SK-N-SH treated with all-trans-retinoic acid at 6 μM for 48 hours (cell line): ENCODE measurements at regions not wholly inside any gene's neighbourhood (a gene's known extent, or its start where the extent isn't known, plus 50 kb on each side); places are given as distances from the start of the nearest gene placed in this dataset.

Experiments
- ATAC-seq: fragments of 200-7000 bp; cut with Tn5 transposase; 3 replicates; pipeline ENCODE4 v1.9.1; 2020; ENCODE audit warnings: mild to moderate bottlenecking, moderate library complexity
- ARNTL ChIP-seq: fragments of 450-650 bp; formaldehyde crosslinking; IDR thresholded peaks from 2 replicates; pipeline ENCODE4 v1.5.0; 2020; ENCODE audit warnings: low read depth, mild to moderate bottlenecking, moderate library complexity, borderline replicate concordance
- CREB5 ChIP-seq: fragments of 250-450 bp; sonication (Bioruptor Pico); IDR thresholded peaks from 2 replicates; pipeline ENCODE4 v1.5.1; 2020; ENCODE audit warnings: low read depth, mild to moderate bottlenecking, moderate library complexity
- CSDC2 ChIP-seq: fragments of 250-450 bp; sonication (Bioruptor Pico); IDR thresholded peaks from 2 replicates; pipeline ENCODE4 v1.5.0; 2020; ENCODE audit warnings: mild to moderate bottlenecking, moderate library complexity
- ESRRG ChIP-seq: fragments of 250-450 bp; sonication (Bioruptor Pico); IDR thresholded peaks from 2 replicates; pipeline ENCODE4 v1.6.1; 2021; ENCODE audit warnings: mild to moderate bottlenecking
- GLIS3 ChIP-seq: fragments of 250-450 bp; sonication (Bioruptor Pico); IDR thresholded peaks from 2 replicates; pipeline ENCODE4 v1.5.0; 2020; ENCODE audit warnings: mild to moderate bottlenecking, moderate library complexity
- ISL1 ChIP-seq: fragments of 250-450 bp; sonication (Bioruptor Pico); IDR thresholded peaks from 2 replicates; pipeline ENCODE4 v2.1.2; 2022; ENCODE audit warnings: mild to moderate bottlenecking, moderate library complexity
- OSR1 ChIP-seq: fragments of 250-450 bp; sonication (Bioruptor Pico); IDR thresholded peaks from 2 replicates; pipeline ENCODE4 v1.8.0; 2022; ENCODE audit warnings: moderate library complexity, mild to moderate bottlenecking, inconsistent platforms
- POU6F1 ChIP-seq: fragments of 250-450 bp; sonication (Bioruptor Pico); IDR thresholded peaks from 2 replicates; pipeline ENCODE4 v1.8.0; 2021; ENCODE audit warnings: low read depth, mild to moderate bottlenecking, moderate library complexity, borderline replicate concordance
- PPARA ChIP-seq: fragments of 250-450 bp; sonication (Bioruptor Pico); IDR thresholded peaks from 2 replicates; pipeline ENCODE4 v1.5.0; 2020; ENCODE audit warnings: mild to moderate bottlenecking, borderline replicate concordance
- RARB ChIP-seq: fragments of 250-450 bp; sonication (Bioruptor Pico); IDR thresholded peaks from 2 replicates; pipeline ENCODE4 v1.8.0; 2021; ENCODE audit warnings: mild to moderate bottlenecking, moderate library complexity
- SNAI2 ChIP-seq: fragments of 250-450 bp; sonication (Bioruptor Pico); IDR thresholded peaks from 2 replicates; pipeline ENCODE4 v1.5.0; 2020; ENCODE audit warnings: mild to moderate bottlenecking, moderate library complexity
- TCF4 ChIP-seq: fragments of 250-450 bp; sonication (Bioruptor Pico); IDR thresholded peaks from 2 replicates; pipeline ENCODE4 v1.8.0; 2021; ENCODE audit warnings: mild to moderate bottlenecking, moderate library complexity, borderline replicate concordance
- TSHZ2 ChIP-seq: fragments of 250-450 bp; sonication (Bioruptor Pico); IDR thresholded peaks from 2 replicates; pipeline ENCODE4 v1.5.0; 2020; ENCODE audit warnings: mild to moderate bottlenecking, moderate library complexity
- ZC3H10 ChIP-seq: fragments of 250-450 bp; sonication (Bioruptor Pico); IDR thresholded peaks from 2 replicates; pipeline ENCODE4 v1.5.1; 2021; ENCODE audit warnings: mild to moderate bottlenecking, moderate library complexity
- ZFP3 ChIP-seq: fragments of 250-450 bp; sonication (Bioruptor Pico); IDR thresholded peaks from 2 replicates; pipeline ENCODE4 v1.5.0; 2020; ENCODE audit warnings: mild to moderate bottlenecking, moderate library complexity
- ZFP30 ChIP-seq: fragments of 450-650 bp; formaldehyde crosslinking; IDR thresholded peaks from 2 replicates; pipeline ENCODE4 v1.5.0; 2022; ENCODE audit warnings: mild to moderate bottlenecking, moderate library complexity
- ZNF70 ChIP-seq: fragments of 450-650 bp; formaldehyde crosslinking; IDR thresholded peaks from 2 replicates; pipeline ENCODE4 v1.5.0; 2020; ENCODE audit warnings: mild to moderate bottlenecking, moderate library complexity
- ZNF8 ChIP-seq: fragments of 450-650 bp; formaldehyde crosslinking; IDR thresholded peaks from 2 replicates; pipeline ENCODE4 v1.5.0; 2020; ENCODE audit warnings: mild to moderate bottlenecking, moderate library complexity
- TF ChIP-seq, protein P1 (sequence below): fragments of 250-450 bp; sonication (Bioruptor Pico); IDR thresholded peaks from 2 replicates; pipeline ENCODE4 v1.8.0; 2020; ENCODE audit warnings: mild to moderate bottlenecking, moderate library complexity, borderline replicate concordance
- TF ChIP-seq, protein P2 (sequence below): fragments of 250-450 bp; sonication (Bioruptor Pico); IDR thresholded peaks from 2 replicates; pipeline ENCODE4 v1.5.1; 2021; ENCODE audit warnings: mild to moderate bottlenecking, moderate library complexity

DNA sequence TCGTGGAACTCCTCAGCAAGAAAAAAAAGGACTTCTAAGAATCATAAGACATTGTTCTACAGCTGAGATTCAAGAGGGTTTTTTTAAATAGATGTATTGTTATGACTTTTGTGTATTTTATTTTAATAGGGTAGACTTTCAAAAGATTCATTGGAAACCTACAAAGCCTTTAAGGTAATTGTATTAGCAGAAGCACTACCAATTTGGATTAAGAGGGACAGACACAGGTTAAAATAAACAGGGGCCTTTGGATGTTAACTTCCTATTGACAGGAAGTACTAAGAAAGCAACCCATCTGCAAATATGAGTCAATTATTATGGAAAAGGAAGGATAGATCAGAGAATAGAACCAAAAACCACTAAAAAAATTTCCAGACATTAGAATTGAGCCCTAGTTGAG is 153.5 kb downstream of the HDGFL1 start (continued):
- TF ChIP-seq, protein P1, sequence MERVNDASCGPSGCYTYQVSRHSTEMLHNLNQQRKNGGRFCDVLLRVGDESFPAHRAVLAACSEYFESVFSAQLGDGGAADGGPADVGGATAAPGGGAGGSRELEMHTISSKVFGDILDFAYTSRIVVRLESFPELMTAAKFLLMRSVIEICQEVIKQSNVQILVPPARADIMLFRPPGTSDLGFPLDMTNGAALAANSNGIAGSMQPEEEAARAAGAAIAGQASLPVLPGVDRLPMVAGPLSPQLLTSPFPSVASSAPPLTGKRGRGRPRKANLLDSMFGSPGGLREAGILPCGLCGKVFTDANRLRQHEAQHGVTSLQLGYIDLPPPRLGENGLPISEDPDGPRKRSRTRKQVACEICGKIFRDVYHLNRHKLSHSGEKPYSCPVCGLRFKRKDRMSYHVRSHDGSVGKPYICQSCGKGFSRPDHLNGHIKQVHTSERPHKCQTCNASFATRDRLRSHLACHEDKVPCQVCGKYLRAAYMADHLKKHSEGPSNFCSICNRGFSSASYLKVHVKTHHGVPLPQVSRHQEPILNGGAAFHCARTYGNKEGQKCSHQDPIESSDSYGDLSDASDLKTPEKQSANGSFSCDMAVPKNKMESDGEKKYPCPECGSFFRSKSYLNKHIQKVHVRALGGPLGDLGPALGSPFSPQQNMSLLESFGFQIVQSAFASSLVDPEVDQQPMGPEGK, result no peak
- TF ChIP-seq ZNF8 (CRISPR knock-in tag) (no peak), GLIS3 (CRISPR knock-in tag) (no peak), POU6F1 (CRISPR knock-in tag) (no peak), TCF4 (CRISPR knock-in tag) (no peak), CSDC2 (CRISPR knock-in tag) (no peak), ESRRG (no peak), PPARA (CRISPR knock-in tag) (no peak), ARNTL (CRISPR knock-in tag) (no peak), ZFP3 (CRISPR knock-in tag) (no peak)

GRCh38 chr6:22726966-22727365 is 157.6 kb downstream of the HDGFL1 start:
- TF ChIP-seq SNAI2 (CRISPR knock-in tag) (no peak), TCF4 (CRISPR knock-in tag) (no peak), ZNF8 (CRISPR knock-in tag) (no peak), ZC3H10 (CRISPR knock-in tag) (no peak), GLIS3 (CRISPR knock-in tag) (no peak), ZNF70 (no peak), RARB (CRISPR knock-in tag) (no peak), POU6F1 (CRISPR knock-in tag) (no peak)
- TF ChIP-seq, protein P1, result no peak
- TF ChIP-seq, protein P2, sequence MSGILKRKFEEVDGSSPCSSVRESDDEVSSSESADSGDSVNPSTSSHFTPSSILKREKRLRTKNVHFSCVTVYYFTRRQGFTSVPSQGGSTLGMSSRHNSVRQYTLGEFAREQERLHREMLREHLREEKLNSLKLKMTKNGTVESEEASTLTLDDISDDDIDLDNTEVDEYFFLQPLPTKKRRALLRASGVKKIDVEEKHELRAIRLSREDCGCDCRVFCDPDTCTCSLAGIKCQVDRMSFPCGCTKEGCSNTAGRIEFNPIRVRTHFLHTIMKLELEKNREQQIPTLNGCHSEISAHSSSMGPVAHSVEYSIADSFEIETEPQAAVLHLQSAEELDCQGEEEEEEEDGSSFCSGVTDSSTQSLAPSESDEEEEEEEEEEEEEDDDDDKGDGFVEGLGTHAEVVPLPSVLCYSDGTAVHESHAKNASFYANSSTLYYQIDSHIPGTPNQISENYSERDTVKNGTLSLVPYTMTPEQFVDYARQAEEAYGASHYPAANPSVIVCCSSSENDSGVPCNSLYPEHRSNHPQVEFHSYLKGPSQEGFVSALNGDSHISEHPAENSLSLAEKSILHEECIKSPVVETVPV (CRISPR knock-in tag), result no peak
- TF ChIP-seq, all 23 proteins: peak for 0
- ATAC-seq, result no peak

GRCh38 chr6:22727710-22728109 is 158.3 kb downstream of the HDGFL1 start:
- ATAC-seq, result no peak
- no peak for TF ChIP-seq CREB5 (CRISPR knock-in tag)
- TF ChIP-seq RARB (CRISPR knock-in tag), result no peak
- no peak for TF ChIP-seq CSDC2 (CRISPR knock-in tag)
- no peak for TF ChIP-seq ZC3H10 (CRISPR knock-in tag)
- no peak for TF ChIP-seq OSR1 (CRISPR knock-in tag)
- TF ChIP-seq, protein P2 (CRISPR knock-in tag), result no peak
- TF ChIP-seq ISL1 (CRISPR knock-in tag), result no peak
- no peak for TF ChIP-seq TCF4 (CRISPR knock-in tag)
- TF ChIP-seq ZFP30, result no peak
- no peak for TF ChIP-seq TSHZ2
- TF ChIP-seq ZNF70, result no peak
- TF ChIP-seq SNAI2 (CRISPR knock-in tag), result no peak
- TF ChIP-seq ESRRG, result no peak
- TF ChIP-seq POU6F1 (CRISPR knock-in tag), result no peak
- no peak for TF ChIP-seq ZNF8 (CRISPR knock-in tag)
- no peak for TF ChIP-seq ARNTL (CRISPR knock-in tag)
